ENCODE measurements at regions not wholly inside any gene's neighbourhood (a gene's known extent, or its start where the extent isn't known, plus 50 kb on each side); places are given as distances from the start of the nearest gene placed in this dataset.

DNA sequence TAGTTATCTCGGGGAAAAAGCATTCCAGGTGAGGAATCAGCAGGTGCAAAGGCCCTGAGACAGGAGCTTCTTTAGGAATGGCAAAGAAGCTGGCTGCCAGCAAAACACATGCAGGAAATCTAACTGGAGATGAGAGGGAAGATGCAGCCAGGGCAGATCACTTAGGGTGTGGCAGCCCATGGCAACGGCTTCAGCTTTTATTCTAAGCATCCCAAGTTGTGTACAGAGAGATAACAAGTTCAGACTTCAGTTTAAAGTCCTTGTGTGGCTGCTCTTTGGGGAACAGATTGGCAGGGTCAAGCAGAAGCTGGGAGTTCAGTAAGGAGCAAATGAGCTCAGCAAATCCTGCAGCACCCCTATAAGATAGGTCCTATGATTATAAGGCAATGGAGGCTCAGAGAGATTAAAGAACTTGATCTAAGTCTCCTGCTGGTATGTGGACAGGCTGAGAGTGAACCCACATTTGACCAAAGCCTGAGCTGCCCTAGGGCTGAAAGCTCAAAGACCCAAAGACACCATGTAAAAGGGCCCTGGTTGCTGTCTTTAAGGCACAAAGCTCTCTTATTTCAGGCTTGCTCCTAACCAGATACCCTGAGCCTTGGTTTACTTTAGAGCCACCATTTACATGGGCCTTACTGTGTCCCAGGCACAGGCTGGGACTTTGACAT, 466.8 kb downstream of the SOX6 start:
- WGBS, 4 donors, result 67 to 76% (median 71%) methylated on average over 2 of the region's 2 CpGs

DNA sequence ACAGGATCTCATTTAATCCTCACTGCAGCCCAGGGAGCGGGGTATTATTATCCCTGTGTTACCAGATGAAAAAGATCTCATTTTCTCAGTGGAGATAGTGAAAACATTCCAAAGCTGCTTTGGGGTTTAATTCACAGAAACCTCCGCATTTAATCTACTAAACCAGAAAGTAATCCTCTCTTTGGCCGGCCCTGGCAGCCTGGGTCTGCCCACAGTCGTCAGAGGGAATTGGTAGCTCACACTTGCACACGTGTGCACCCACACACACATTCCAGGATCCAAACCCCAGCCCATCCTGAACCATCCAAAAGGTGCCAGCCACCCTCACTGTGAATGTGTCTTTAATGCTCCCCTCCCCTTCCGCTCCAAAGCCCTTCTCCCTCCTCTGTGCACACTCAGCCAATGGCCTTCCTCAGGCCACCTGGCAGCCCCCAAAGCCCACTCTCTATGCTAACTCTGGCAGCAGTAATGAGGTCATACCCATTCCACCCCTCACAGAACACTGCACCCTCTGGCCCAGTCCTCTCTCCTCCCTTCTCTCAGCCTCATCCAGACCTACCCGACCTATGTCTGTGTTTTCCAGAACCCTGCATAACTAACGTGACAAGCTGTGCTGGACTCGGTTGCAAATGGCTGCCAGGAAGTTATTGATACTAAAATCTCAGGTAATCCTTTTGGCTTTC, 466.2 kb downstream of the SOX6 start:
- no peak for DNase-seq
- Histone ChIP-seq H3K4me3 (no peak overlapping the region), H3K9me3 (replicated peaks in 1 of 3) (no peaks in the 10 kb centered on the region), H3K4me1 (replicated peaks in 1 of 2) (no peaks in the 10 kb centered on the region), H3K36me3 (replicated peaks in 1 of 2) (no peaks in the 10 kb centered on the region), H3K27me3 (no peaks in the 10 kb centered on the region), H3K27ac (peak overlapping the region in 1 of 5 donors; percentile 10)
- WGBS, 4 donors, result 74 to 82% (median 77%) methylated on average over 9 of the region's 9 CpGs
- intact Hi-C loops (cut with DNase I), result no loop called here
- TF ChIP-seq, protein P1, sequence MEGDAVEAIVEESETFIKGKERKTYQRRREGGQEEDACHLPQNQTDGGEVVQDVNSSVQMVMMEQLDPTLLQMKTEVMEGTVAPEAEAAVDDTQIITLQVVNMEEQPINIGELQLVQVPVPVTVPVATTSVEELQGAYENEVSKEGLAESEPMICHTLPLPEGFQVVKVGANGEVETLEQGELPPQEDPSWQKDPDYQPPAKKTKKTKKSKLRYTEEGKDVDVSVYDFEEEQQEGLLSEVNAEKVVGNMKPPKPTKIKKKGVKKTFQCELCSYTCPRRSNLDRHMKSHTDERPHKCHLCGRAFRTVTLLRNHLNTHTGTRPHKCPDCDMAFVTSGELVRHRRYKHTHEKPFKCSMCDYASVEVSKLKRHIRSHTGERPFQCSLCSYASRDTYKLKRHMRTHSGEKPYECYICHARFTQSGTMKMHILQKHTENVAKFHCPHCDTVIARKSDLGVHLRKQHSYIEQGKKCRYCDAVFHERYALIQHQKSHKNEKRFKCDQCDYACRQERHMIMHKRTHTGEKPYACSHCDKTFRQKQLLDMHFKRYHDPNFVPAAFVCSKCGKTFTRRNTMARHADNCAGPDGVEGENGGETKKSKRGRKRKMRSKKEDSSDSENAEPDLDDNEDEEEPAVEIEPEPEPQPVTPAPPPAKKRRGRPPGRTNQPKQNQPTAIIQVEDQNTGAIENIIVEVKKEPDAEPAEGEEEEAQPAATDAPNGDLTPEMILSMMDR (IDR thresholded peaks at IDR 0.05), result no peak
- TF ChIP-seq POLR2A (IDR thresholded peaks at IDR 0.05), result no peak

More for the DNA sequence above, 466.8 kb downstream of the SOX6 start:
- H3K27ac ChIP-seq, result no peak overlapping the region
- intact Hi-C loops (cut with DNase I), result no loop called here
- no peaks in the 10 kb centered on the region for H3K4me1 ChIP-seq (replicated peaks in 1 of 2)
- TF ChIP-seq, protein P1 (IDR thresholded peaks at IDR 0.05), result no peak
- no peak for TF ChIP-seq POLR2A (IDR thresholded peaks at IDR 0.05)
- no peaks in the 10 kb centered on the region for H3K36me3 ChIP-seq (replicated peaks in 1 of 2)
- no peak for DNase-seq
- no peak overlapping the region for H3K4me3 ChIP-seq
- no peaks in the 10 kb centered on the region for H3K9me3 ChIP-seq (replicated peaks in 1 of 3)
- no peaks in the 10 kb centered on the region for H3K27me3 ChIP-seq

DNA sequence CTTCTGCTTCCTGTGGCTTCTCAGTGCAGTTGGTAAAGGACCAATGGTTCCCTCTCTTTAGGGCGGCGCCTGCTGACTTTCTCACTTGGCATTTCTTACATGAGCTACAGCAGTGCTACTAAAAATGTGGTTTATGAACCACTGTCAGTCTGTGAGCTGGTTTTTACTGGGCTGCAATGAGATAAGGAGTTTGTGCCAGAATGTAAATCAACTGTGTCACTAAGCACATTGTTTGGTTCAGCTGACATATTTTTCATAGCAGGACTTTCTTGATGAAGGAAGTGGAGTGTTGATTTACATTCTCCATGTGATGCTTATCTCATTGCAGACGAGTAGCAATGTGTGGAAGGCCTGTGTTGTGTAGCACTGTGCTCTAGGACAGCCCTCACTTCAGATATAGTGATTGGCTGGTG, 463.3 kb downstream of the SOX6 start:
- Histone ChIP-seq H3K4me3 (no peak overlapping the region), H3K9me3 (replicated peaks in 1 of 3) (no peaks in the 10 kb centered on the region), H3K27me3 (no peaks in the 10 kb centered on the region), H3K27ac (no peak overlapping the region), H3K36me3 (replicated peaks in 1 of 2) (no peaks in the 10 kb centered on the region), H3K4me1 (replicated peaks in 1 of 2) (no peaks in the 10 kb centered on the region)
- TF ChIP-seq, protein P1 (IDR thresholded peaks at IDR 0.05), result no peak
- no peak for TF ChIP-seq POLR2A (IDR thresholded peaks at IDR 0.05)
- intact Hi-C loops (cut with DNase I), result no loop called here
- DNase-seq, result no peak
- 38 to 55% (median 47%) methylated on average over 3 of the region's 3 CpGs for WGBS, 4 donors

DNA sequence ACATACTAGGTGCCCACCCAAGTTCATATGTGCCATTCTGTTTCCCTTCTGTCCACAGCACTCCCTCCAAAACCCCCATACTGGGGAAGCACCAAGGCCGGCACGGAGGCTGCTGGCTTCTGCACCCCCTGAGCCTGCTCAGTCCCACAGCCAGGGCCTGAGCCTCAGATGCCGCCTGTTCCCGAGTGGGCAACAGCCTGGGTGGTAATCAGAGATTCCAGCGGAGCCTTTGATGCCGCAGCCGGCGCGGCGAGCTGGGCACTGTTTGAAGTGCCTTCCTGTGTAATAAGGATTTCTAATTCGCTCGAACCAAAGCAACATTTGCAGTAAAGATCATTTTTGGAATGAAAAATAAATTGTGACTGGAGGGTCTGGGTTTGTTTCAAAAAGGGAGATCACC, 460.3 kb downstream of the SOX6 start:
- Histone ChIP-seq H3K36me3 (replicated peaks in 1 of 2) (no peaks in the 10 kb centered on the region), H3K27ac (no peak overlapping the region), H3K27me3 (no peaks in the 10 kb centered on the region), H3K4me1 (replicated peaks in 1 of 2) (no peaks in the 10 kb centered on the region), H3K4me3 (no peak overlapping the region), H3K9me3 (replicated peaks in 1 of 3) (no peaks in the 10 kb centered on the region)
- DNase-seq, result no peak
- 89 to 95% (median 92%) methylated on average over 12 of the region's 12 CpGs for WGBS, 4 donors
- TF ChIP-seq POLR2A (IDR thresholded peaks at IDR 0.05), result no peak
- TF ChIP-seq, protein P1 (IDR thresholded peaks at IDR 0.05), result no peak
- intact Hi-C loops (cut with DNase I), result no loop called here
